OCI-LY7 (cell line): ENCODE measurements at regions not wholly inside any gene's neighbourhood (a gene's known extent, or its start where the extent isn't known, plus 50 kb on each side); places are given as distances from the start of the nearest gene placed in this dataset.

ENCODE experiments used
- BruUV-seq: library from RNA; stranded (reverse); fragments of 400-500 nt; replicated peaks from 2 replicates; lab custom pipeline; 2021; lab: Mats Ljungman, UMichigan
- CTCF ChIA-PET: fragments of 300-600 bp; sonication (Branson Sonifier 250); formaldehyde crosslinking; loops from one replicate; lab custom pipeline; 2022; ENCODE audit warnings: antibody characterized with exemption; ENCODE audit not compliant: unreplicated experiment; lab: Charles Lee
- POLR2A ChIA-PET: fragments of 300-600 bp; sonication (Branson Sonifier 250); formaldehyde crosslinking; loops from one replicate; lab custom pipeline; 2022; ENCODE audit warnings: antibody characterized with exemption; lab: Charles Lee
- DNase-seq: peaks from one replicate; pipeline ENCODE4 v3.0.0-alpha.2; 2015; ENCODE audit warnings: low spot score
- H2AFZ ChIP-seq: fragments of 200-600 bp; sonication (generic), shearing (Covaris generic); 2 replicates; pipeline ENCODE4 v1.6.1; 2014; ENCODE audit warnings: mild to moderate bottlenecking, antibody characterized with exemption, low read length, moderate library complexity
- H3K27ac ChIP-seq: fragments of 200-600 bp; sonication (generic); 2 replicates; pipeline ENCODE4 v1.5.1; 2014; ENCODE audit warnings: mixed run types, low read depth, mild to moderate bottlenecking, moderate library complexity, low read length, inconsistent platforms; ENCODE audit not compliant: poor library complexity, severe bottlenecking
- H3K36me3 ChIP-seq: fragments of 200-600 bp; sonication (generic); 2 replicates; pipeline ENCODE4 v1.6.1; 2014; ENCODE audit warnings: mild to moderate bottlenecking, antibody characterized with exemption, low read length, moderate library complexity, mixed read lengths; ENCODE audit not compliant: insufficient read depth
- H3K4me1 ChIP-seq: fragments of 200-600 bp; sonication (generic); 2 replicates; pipeline ENCODE4 v1.5.1; 2014; ENCODE audit warnings: mild to moderate bottlenecking, low read length; ENCODE audit not compliant: insufficient read depth, poor library complexity, severe bottlenecking
- H3K4me2 ChIP-seq: fragments of 200-600 bp; sonication (generic); 2 replicates; pipeline ENCODE4 v1.6.1; 2014; ENCODE audit warnings: mild to moderate bottlenecking, low read length
- H3K4me3 ChIP-seq: fragments of 200-600 bp; sonication (generic); 2 replicates; pipeline ENCODE4 v1.5.1; 2014; ENCODE audit warnings: mild to moderate bottlenecking, low read depth, low read length; ENCODE audit not compliant: poor library complexity, severe bottlenecking
- H3K79me2 ChIP-seq: fragments of 200-600 bp; sonication (generic); 2 replicates; pipeline ENCODE4 v1.6.1; 2016; ENCODE audit warnings: low read depth, mild to moderate bottlenecking, low read length, moderate library complexity, mixed read lengths; ENCODE audit not compliant: insufficient read depth
- H3K9me2 ChIP-seq: fragments of 200-600 bp; sonication (generic); 2 replicates; pipeline ENCODE4 v1.6.1; 2016; ENCODE audit warnings: mild to moderate bottlenecking, low read length, mixed read lengths; ENCODE audit not compliant: insufficient read depth
- H3K9me3 ChIP-seq: fragments of 200-600 bp; sonication (generic); 2 replicates; pipeline ENCODE4 v1.6.1; 2014; ENCODE audit warnings: mild to moderate bottlenecking, mixed run types, low read length, mixed read lengths
- H4K20me1 ChIP-seq: fragments of 200-600 bp; sonication (generic); 2 replicates; pipeline ENCODE4 v1.6.1; 2014; ENCODE audit warnings: mild to moderate bottlenecking, antibody characterized with exemption, low read length, moderate library complexity, mixed read lengths; ENCODE audit not compliant: insufficient read depth
- CTCF ChIP-seq: fragments of 200-600 bp; sonication (generic); conservative IDR thresholded peaks from 2 replicates; pipeline ENCODE4 v1.5.1; 2014; ENCODE audit warnings: mild to moderate bottlenecking, antibody characterized with exemption, low read length, moderate library complexity, mixed read lengths
- EZH2phosphoT487 ChIP-seq: fragments of 200-600 bp; sonication (generic); IDR thresholded peaks from 2 replicates; pipeline ENCODE4 v1.6.1; 2018; ENCODE audit warnings: low read depth, borderline replicate concordance, mild to moderate bottlenecking, mixed run types, antibody characterized with exemption, low read length, moderate library complexity, mixed read lengths
- intact Hi-C: fragments of 100-400 bp; cut with micrococcal nuclease; formaldehyde crosslinking; loops from one replicate; pipeline ENCODE4 v1.10.0; 2022; ENCODE audit not compliant: unreplicated experiment

GRCh38 chr3:117480525-117480924 lies 770.9 kb downstream of the TUSC7 start:
- BruUV-seq, result no TSS peak
- no peaks in the 10 kb centered on the region for H3K36me3 ChIP-seq
- H2AFZ ChIP-seq, result no peak overlapping the region
- no peak for TF ChIP-seq CTCF
- no peaks in the 10 kb centered on the region for H3K9me3 ChIP-seq
- no peaks in the 10 kb centered on the region for H3K9me2 ChIP-seq
- ChIA-PET CTCF (no interaction called here), POLR2A (no interaction called here)
- H3K4me2 ChIP-seq, result no peak overlapping the region
- no peak overlapping the region for H3K27ac ChIP-seq
- no peak overlapping the region for H3K4me3 ChIP-seq
- intact Hi-C loops, result no loop called here
- H3K79me2 ChIP-seq, result no peaks in the 10 kb centered on the region
- DNase-seq, result no peak
- H4K20me1 ChIP-seq, result no peaks in the 10 kb centered on the region
- H3K4me1 ChIP-seq, result no peaks in the 10 kb centered on the region

- Histone ChIP-seq H2AFZ (no peak overlapping the region), H3K9me3 (no peaks in the 10 kb centered on the region), H3K4me2 (no peak overlapping the region), H3K4me3 (no peak overlapping the region), H3K79me2 (no peaks in the 10 kb centered on the region), H4K20me1 (no peaks in the 10 kb centered on the region), H3K9me2 (no peaks in the 10 kb centered on the region), H3K36me3 (no peaks in the 10 kb centered on the region), H3K4me1 (no peaks in the 10 kb centered on the region), H3K27ac (no peak overlapping the region)
- ChIA-PET CTCF (no interaction called here), POLR2A (no interaction called here)
- TF ChIP-seq EZH2phosphoT487 (no peak), CTCF (no peak)
- BruUV-seq, result no TSS peak
- no peak for DNase-seq
- intact Hi-C loops, result no loop called here
Observed at GRCh38 chr3:117480972-117481371, 771.4 kb downstream of the TUSC7 start.

GRCh38 chr3:117483839-117484238 lies 774.3 kb downstream of the TUSC7 start:
- intact Hi-C loops, result no loop called here
- no peaks in the 10 kb centered on the region for H3K36me3 ChIP-seq
- no peaks in the 10 kb centered on the region for H3K79me2 ChIP-seq
- no peak overlapping the region for H3K27ac ChIP-seq
- BruUV-seq, result no TSS peak
- ChIA-PET CTCF (no interaction called here), POLR2A (interaction anchor here (0.6 kb wide), 3 partner anchors 20 to 1193 kb away, joined by 4 read pairs; no protein-coding TSS in a partner anchor)
- TF ChIP-seq CTCF (no peak), EZH2phosphoT487 (no peak)
- no peak overlapping the region for H3K4me2 ChIP-seq
- H2AFZ ChIP-seq, result no peak overlapping the region
- H3K9me3 ChIP-seq, result no peaks in the 10 kb centered on the region
- no peak overlapping the region for H3K4me3 ChIP-seq
- no peak for DNase-seq
- H3K4me1 ChIP-seq, result no peaks in the 10 kb centered on the region
- no peaks in the 10 kb centered on the region for H4K20me1 ChIP-seq
- H3K9me2 ChIP-seq, result no peaks in the 10 kb centered on the region
